HEK293 (cell line): ENCODE measurements at regions not wholly inside any gene's neighbourhood (a gene's known extent, or its start where the extent isn't known, plus 50 kb on each side); places are given as distances from the start of the nearest gene placed in this dataset.

ENCODE experiments used
- CTCF ChIA-PET: fragments of 350-600 bp; formaldehyde crosslinking; extraction: SDS; loops from one replicate; lab custom pipeline; 2021; ENCODE audit warnings: antibody characterized with exemption; lab: Yijun Ruan, JAX
- POLR2A ChIA-PET: fragments of 300-600 bp; formaldehyde crosslinking; extraction: SDS; loops from one replicate; lab custom pipeline; 2020; ENCODE audit warnings: antibody characterized with exemption, inconsistent platforms; lab: Yijun Ruan, JAX
- H3K27ac ChIP-seq: fragments of 200-500 bp; sonication (Bioruptor generic); 2 replicates; pipeline ENCODE4 v1.5.1; 2014; ENCODE audit warnings: low read depth, low read length, control low read depth, inconsistent platforms; ENCODE audit errors: extremely low read depth
- H3K36me3 ChIP-seq, 2 experiments: fragments of 200-500 bp in 1 of 2; sonication (Bioruptor generic) in 1 of 2; 1 replicate in 1 of 2; 2 replicates in 1 of 2; pipeline ENCODE4 v1.5.1; 2014 to 2017; ENCODE audit warnings: inconsistent platforms in 2 of 2, low read length in 2 of 2; ENCODE audit not compliant: control insufficient read depth in 2 of 2, insufficient read depth in 1 of 2
- H3K4me1 ChIP-seq: fragments of 200-500 bp; sonication (Bioruptor generic); 2 replicates; pipeline ENCODE4 v1.5.1; 2014; ENCODE audit warnings: mild to moderate bottlenecking, low read length, inconsistent platforms; ENCODE audit not compliant: control insufficient read depth, insufficient read depth
- H3K4me3 ChIP-seq: 2 replicates; pipeline ENCODE4 v1.5.1; 2011; ENCODE audit warnings: low read depth, mild to moderate bottlenecking, control low read depth, low read length, moderate library complexity
- H3K9me3 ChIP-seq: fragments of 200-500 bp; sonication (Bioruptor generic); 2 replicates; pipeline ENCODE4 v1.5.1; 2014; ENCODE audit warnings: low read depth, low read length, inconsistent platforms; ENCODE audit not compliant: control insufficient read depth, insufficient read depth
- GLIS2 ChIP-seq: fragments of 450-650 bp; formaldehyde crosslinking; IDR thresholded peaks from 2 replicates; pipeline ENCODE4 v1.5.1; 2016; ENCODE audit warnings: missing biosample characterization, missing genetic modification characterization
- KLF16 ChIP-seq: fragments of 450-650 bp; formaldehyde crosslinking; IDR thresholded peaks from 2 replicates; pipeline ENCODE4 v1.5.1; 2017; ENCODE audit warnings: missing biosample characterization, missing genetic modification characterization
- OSR2 ChIP-seq: fragments of 450-650 bp; formaldehyde crosslinking; IDR thresholded peaks from 2 replicates; pipeline ENCODE4 v1.5.1; 2016; ENCODE audit warnings: missing biosample characterization, missing genetic modification characterization
- ZEB2 ChIP-seq: fragments of 450-650 bp; formaldehyde crosslinking; IDR thresholded peaks from 2 replicates; pipeline ENCODE4 v1.5.1; 2016; ENCODE audit warnings: missing biosample characterization, missing genetic modification characterization
- ZFHX2 ChIP-seq: fragments of 450-650 bp; formaldehyde crosslinking; conservative IDR thresholded peaks from 2 replicates; pipeline ENCODE4 v1.5.1; 2016; ENCODE audit warnings: missing biosample characterization, missing genetic modification characterization
- ZNF112 ChIP-seq: fragments of 450-650 bp; formaldehyde crosslinking; IDR thresholded peaks from 2 replicates; pipeline ENCODE4 v1.5.0; 2017; ENCODE audit warnings: missing biosample characterization, missing genetic modification characterization
- ZNF214 ChIP-seq: fragments of 450-650 bp; formaldehyde crosslinking; IDR thresholded peaks from 2 replicates; pipeline ENCODE4 v1.5.1; 2017; ENCODE audit warnings: missing biosample characterization, mild to moderate bottlenecking, missing genetic modification characterization, borderline replicate concordance
- ZNF274 ChIP-seq, 2 experiments: fragments of 200-500 bp in 1 of 2; fragments of 450-650 bp in 1 of 2; sonication (Bioruptor generic) in 1 of 2; formaldehyde crosslinking in 1 of 2; IDR thresholded peaks; 2 replicates each; pipeline versions ENCODE4 v1.5.1 to v1.6.1; 2014 to 2016; ENCODE audit warnings: borderline replicate concordance in 1 of 2, inconsistent platforms in 1 of 2, low read length in 1 of 2, missing biosample characterization in 1 of 2, missing genetic modification characterization in 1 of 2
- ZNF391 ChIP-seq: fragments of 450-650 bp; formaldehyde crosslinking; IDR thresholded peaks from 2 replicates; pipeline ENCODE4 v1.5.1; 2016; ENCODE audit warnings: low read depth, missing biosample characterization, missing genetic modification characterization, borderline replicate concordance
- ZNF416 ChIP-seq: fragments of 450-650 bp; formaldehyde crosslinking; IDR thresholded peaks from 2 replicates; pipeline ENCODE4 v1.5.1; 2016; ENCODE audit warnings: missing biosample characterization, missing genetic modification characterization
- ZNF514 ChIP-seq: fragments of 450-650 bp; formaldehyde crosslinking; IDR thresholded peaks from 2 replicates; pipeline ENCODE4 v1.5.1; 2016; ENCODE audit warnings: missing biosample characterization, missing genetic modification characterization
- ZNF560 ChIP-seq: fragments of 450-650 bp; formaldehyde crosslinking; IDR thresholded peaks from 2 replicates; pipeline ENCODE4 v1.5.1; 2017; ENCODE audit warnings: missing biosample characterization, missing genetic modification characterization, borderline replicate concordance
- ZNF623 ChIP-seq: fragments of 450-650 bp; formaldehyde crosslinking; IDR thresholded peaks from 2 replicates; pipeline ENCODE4 v1.5.1; 2016; ENCODE audit warnings: missing biosample characterization, missing genetic modification characterization
- ZNF624 ChIP-seq: fragments of 450-650 bp; formaldehyde crosslinking; IDR thresholded peaks from 2 replicates; pipeline ENCODE4 v1.5.1; 2017; ENCODE audit warnings: missing biosample characterization, missing genetic modification characterization
- TF ChIP-seq, protein P1 (sequence below): fragments of 450-650 bp; formaldehyde crosslinking; IDR thresholded peaks from 2 replicates; pipeline ENCODE4 v1.5.1; 2016; ENCODE audit warnings: missing biosample characterization, missing genetic modification characterization
- TF ChIP-seq, protein P2 (sequence below): fragments of 450-650 bp; formaldehyde crosslinking; IDR thresholded peaks from 2 replicates; pipeline ENCODE4 v1.5.1; 2016; ENCODE audit warnings: missing biosample characterization, missing genetic modification characterization
- TF ChIP-seq, protein P3 (sequence below): fragments of 450-650 bp; formaldehyde crosslinking; IDR thresholded peaks from 2 replicates; pipeline ENCODE4 v1.5.1; 2016; ENCODE audit warnings: missing biosample characterization, missing genetic modification characterization
- TF ChIP-seq, protein P4 (sequence below): fragments of 450-650 bp; formaldehyde crosslinking; optimal IDR thresholded peaks from 2 replicates; pipeline ENCODE3; 2016; ENCODE audit warnings: missing biosample characterization, mild to moderate bottlenecking, missing genetic modification characterization
- TF ChIP-seq, protein P5 (sequence below): sonication (generic); formaldehyde crosslinking; IDR thresholded peaks from 2 replicates; pipeline ENCODE4 v1.8.1; 2022; ENCODE audit warnings: mild to moderate bottlenecking, moderate library complexity, missing genetic modification reagents
- TF ChIP-seq, protein P6 (sequence below): fragments of 450-650 bp; formaldehyde crosslinking; IDR thresholded peaks from 2 replicates; pipeline ENCODE4 v1.5.1; 2016; ENCODE audit warnings: missing biosample characterization, missing genetic modification characterization

DNA sequence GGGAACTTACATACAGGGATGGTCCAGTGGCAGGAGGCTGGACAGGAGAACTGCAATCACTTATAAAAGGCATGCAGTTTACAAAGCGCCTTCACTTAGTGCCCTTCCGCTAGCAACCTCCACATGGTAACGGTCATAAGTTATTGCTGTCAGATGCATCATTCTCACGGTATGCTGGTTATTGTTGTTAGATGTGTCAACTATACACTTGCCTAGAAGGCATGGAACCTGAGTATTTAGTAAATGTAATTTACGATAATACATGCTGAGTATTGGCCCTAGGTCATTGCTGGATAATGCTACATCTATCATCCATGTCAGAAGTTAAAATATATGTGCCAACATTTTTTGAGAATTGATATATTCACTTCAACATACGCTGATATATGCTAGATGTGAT, 155.1 kb upstream of the MBL2 start (continued):
- no peak for TF ChIP-seq KLF16 (tag by site-specific recombination)
- no peak for TF ChIP-seq ZEB2 (tag by site-specific recombination)
- TF ChIP-seq, protein P1, sequence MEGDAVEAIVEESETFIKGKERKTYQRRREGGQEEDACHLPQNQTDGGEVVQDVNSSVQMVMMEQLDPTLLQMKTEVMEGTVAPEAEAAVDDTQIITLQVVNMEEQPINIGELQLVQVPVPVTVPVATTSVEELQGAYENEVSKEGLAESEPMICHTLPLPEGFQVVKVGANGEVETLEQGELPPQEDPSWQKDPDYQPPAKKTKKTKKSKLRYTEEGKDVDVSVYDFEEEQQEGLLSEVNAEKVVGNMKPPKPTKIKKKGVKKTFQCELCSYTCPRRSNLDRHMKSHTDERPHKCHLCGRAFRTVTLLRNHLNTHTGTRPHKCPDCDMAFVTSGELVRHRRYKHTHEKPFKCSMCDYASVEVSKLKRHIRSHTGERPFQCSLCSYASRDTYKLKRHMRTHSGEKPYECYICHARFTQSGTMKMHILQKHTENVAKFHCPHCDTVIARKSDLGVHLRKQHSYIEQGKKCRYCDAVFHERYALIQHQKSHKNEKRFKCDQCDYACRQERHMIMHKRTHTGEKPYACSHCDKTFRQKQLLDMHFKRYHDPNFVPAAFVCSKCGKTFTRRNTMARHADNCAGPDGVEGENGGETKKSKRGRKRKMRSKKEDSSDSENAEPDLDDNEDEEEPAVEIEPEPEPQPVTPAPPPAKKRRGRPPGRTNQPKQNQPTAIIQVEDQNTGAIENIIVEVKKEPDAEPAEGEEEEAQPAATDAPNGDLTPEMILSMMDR = no peak
- TF ChIP-seq OSR2 (tag by site-specific recombination) = no peak

DNA sequence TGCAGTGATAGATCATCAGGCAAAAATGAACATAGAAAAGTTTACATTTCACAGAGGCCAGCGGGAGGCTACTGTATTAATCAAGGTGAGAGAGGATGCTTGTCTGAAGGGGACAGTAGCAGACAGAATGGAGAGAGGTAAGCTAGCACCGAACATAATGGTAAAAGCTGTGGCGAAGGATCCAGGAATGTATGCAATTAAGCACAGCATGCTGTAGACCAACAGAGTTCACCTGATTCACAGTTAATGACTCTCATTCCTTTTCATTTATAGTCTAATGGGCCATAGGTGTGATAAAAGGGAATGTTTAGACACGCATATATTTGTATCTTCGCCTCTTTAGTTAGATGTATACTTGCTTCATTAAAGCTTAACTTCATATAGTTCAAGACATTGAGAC, 150.9 kb upstream of the MBL2 start:
- Histone ChIP-seq H3K4me3 (no peak overlapping the region), H3K36me3 (no peaks in the 10 kb centered on the region), H3K27ac (no peak overlapping the region), H3K9me3 (no peaks in the 10 kb centered on the region), H3K4me1 (no peaks in the 10 kb centered on the region)
- CTCF ChIA-PET = no interaction called here
- POLR2A ChIA-PET = no interaction called here
- TF ChIP-seq ZNF391 (tag by site-specific recombination) = no peak
- no peak for TF ChIP-seq ZNF560 (tag by site-specific recombination)
- no peak for TF ChIP-seq ZNF416
- TF ChIP-seq, protein P2, sequence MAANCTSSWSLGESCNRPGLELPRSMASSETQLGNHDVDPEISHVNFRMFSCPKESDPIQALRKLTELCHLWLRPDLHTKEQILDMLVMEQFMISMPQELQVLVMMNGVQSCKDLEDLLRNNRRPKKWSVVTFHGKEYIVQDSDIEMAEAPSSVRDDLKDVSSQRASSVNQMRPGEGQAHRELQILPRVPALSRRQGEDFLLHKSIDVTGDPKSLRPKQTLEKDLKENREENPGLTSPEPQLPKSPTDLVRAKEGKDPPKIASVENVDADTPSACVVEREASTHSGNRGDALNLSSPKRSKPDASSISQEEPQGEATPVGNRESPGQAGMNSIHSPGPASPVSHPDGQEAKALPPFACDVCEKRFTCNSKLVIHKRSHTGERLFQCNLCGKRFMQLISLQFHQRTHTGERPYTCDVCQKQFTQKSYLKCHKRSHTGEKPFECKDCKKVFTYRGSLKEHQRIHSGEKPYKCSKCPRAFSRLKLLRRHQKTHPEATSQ (tag by site-specific recombination) = no peak
- no peak for TF ChIP-seq ZFHX2 (tag by site-specific recombination)
- no peak for TF ChIP-seq GLIS2
- no peak for TF ChIP-seq ZNF112 (tag by site-specific recombination)
- TF ChIP-seq, protein P3, sequence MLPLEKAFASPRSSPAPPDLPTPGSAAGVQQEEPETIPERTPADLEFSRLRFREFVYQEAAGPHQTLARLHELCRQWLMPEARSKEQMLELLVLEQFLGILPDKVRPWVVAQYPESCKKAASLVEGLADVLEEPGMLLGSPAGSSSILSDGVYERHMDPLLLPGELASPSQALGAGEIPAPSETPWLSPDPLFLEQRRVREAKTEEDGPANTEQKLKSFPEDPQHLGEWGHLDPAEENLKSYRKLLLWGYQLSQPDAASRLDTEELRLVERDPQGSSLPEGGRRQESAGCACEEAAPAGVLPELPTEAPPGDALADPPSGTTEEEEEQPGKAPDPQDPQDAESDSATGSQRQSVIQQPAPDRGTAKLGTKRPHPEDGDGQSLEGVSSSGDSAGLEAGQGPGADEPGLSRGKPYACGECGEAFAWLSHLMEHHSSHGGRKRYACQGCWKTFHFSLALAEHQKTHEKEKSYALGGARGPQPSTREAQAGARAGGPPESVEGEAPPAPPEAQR (tag by site-specific recombination) = no peak
- no peak for TF ChIP-seq ZNF274 (IDR thresholded peaks at IDR 0.05; ENCODE audit: low read length)
- no peak for TF ChIP-seq ZNF274 (tag by site-specific recombination; IDR thresholded peaks at IDR 0.05; ENCODE audit: borderline replicate concordance)
- TF ChIP-seq, protein P4, sequence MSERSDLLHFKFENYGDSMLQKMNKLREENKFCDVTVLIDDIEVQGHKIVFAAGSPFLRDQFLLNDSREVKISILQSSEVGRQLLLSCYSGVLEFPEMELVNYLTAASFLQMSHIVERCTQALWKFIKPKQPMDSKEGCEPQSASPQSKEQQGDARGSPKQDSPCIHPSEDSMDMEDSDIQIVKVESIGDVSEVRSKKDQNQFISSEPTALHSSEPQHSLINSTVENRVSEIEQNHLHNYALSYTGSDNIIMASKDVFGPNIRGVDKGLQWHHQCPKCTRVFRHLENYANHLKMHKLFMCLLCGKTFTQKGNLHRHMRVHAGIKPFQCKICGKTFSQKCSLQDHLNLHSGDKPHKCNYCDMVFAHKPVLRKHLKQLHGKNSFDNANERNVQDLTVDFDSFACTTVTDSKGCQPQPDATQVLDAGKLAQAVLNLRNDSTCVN = no peak
- no peak for TF ChIP-seq ZNF214 (tag by site-specific recombination)
- TF ChIP-seq, protein P5, sequence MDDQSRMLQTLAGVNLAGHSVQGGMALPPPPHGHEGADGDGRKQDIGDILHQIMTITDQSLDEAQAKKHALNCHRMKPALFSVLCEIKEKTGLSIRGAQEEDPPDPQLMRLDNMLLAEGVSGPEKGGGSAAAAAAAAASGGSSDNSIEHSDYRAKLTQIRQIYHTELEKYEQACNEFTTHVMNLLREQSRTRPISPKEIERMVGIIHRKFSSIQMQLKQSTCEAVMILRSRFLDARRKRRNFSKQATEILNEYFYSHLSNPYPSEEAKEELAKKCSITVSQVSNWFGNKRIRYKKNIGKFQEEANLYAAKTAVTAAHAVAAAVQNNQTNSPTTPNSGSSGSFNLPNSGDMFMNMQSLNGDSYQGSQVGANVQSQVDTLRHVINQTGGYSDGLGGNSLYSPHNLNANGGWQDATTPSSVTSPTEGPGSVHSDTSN (CRISPR knock-in tag) = no peak
- TF ChIP-seq, protein P6, sequence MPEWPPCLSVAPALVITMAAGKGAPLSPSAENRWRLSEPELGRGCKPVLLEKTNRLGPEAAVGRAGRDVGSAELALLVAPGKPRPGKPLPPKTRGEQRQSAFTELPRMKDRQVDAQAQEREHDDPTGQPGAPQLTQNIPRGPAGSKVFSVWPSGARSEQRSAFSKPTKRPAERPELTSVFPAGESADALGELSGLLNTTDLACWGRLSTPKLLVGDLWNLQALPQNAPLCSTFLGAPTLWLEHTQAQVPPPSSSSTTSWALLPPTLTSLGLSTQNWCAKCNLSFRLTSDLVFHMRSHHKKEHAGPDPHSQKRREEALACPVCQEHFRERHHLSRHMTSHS (tag by site-specific recombination) = no peak
- TF ChIP-seq ZNF514 (tag by site-specific recombination) = no peak
- TF ChIP-seq ZNF624 (tag by site-specific recombination) = no peak
- no peak for TF ChIP-seq ZNF623
